HG03469 (cell line): ENCODE measurements at regions not wholly inside any gene's neighbourhood (a gene's known extent, or its start where the extent isn't known, plus 50 kb on each side); places are given as distances from the start of the nearest gene placed in this dataset.
"Not testable (repeated sequence)": the region's sequence is repeated elsewhere in the genome, so short reads cannot be mapped to it uniquely, and the experiment has no call there.

Experiments used
- ATAC-seq: cut with Tn5 transposase; IDR thresholded peaks from one replicate; pipeline ENCODE4 v1.9.1; 2021; ENCODE audit warnings: mild to moderate bottlenecking, moderate library complexity, moderate number of reproducible peaks; ENCODE audit not compliant: unreplicated experiment

GRCh38 chr22:22697377-22698117, 53.1 kb downstream of the GGTLC2 start:
- ATAC-seq, result no peak

GRCh38 chr22:22698263-22698750, 53.9 kb downstream of the GGTLC2 start:
- no peak for ATAC-seq

DNA sequence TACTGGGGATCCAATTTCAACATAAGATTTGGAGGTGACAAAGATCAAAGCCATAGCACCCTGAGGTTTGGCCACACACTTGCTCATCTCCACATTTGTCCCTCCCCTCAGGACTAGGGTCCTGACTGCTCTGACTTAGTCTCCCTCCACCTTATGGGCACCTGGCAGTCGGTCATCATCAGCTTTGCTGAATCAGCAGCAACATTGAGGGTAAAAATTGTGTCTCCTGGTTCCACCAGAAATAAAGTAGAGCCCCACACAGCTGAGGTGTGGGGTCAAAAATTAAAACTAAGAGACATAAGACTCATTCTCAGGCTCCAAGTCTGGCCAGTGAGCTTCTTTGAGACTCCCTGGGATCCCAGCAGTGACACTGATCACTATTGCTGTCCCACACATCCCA, 56.2 kb downstream of the GGTLC2 start:
- ATAC-seq, result no peak

DNA sequence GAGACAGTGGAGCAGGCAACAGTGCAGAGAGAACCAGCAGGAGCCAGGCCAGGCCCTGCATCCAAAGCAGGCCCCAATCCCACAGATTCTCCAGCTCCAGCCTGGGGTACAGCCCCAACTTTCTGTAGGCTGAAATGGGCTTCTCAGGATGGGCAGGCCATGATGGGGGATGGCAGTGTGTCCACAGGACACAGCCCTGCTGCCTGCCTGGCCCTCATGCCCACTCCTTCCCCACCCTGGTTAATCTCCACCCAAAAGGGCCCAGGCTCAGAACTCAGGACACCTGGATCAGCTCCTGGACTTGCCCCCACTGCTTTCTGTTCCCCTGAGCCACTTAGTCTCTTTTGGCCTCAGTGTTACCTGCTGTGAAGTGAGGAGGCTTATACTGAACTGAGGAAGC, 57.1 kb downstream of the GGTLC2 start:
- ATAC-seq, result not testable (repeated sequence)

GRCh38 chr22:22702237-22703202, 58.1 kb downstream of the GGTLC2 start:
- ATAC-seq, result no peak

DNA sequence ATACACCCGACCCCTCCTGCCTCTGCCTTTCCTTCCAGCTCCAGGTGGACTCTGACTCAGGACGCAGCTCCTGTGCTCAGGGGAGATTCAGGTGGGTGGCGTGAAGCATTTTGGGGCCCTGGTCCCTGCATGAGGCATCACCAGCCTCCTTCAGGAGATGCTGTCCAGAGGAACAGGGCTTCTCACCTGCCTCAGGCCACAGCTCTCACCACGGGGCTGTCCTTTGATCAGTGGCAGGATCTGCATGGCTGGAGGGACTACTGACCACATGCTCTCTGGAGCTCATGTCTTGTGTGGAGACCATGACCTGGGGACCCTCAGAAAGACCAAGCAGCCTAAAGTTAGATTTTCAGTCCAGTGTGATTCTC, 58.8 kb downstream of the GGTLC2 start:
- ATAC-seq, result no peak

DNA sequence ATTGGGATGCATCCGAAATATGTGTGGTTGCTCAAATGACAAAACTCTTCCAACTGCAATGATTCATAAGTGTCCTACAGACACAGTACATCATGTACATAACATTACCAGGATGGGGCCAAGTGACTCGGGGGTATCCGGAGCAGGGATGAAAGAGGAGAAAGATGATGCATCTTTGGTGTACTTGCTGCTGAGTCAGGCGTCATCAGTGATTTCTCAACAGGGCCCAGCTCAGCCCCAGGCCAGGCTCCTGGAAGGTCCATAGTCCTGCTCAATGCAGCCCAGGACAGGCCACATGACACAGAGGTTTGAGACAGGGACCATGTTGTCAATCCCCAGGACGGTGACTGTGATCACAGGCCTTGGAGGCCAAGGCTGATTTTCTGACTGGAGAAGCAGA, 59.3 kb downstream of the GGTLC2 start:
- no peak for ATAC-seq

DNA sequence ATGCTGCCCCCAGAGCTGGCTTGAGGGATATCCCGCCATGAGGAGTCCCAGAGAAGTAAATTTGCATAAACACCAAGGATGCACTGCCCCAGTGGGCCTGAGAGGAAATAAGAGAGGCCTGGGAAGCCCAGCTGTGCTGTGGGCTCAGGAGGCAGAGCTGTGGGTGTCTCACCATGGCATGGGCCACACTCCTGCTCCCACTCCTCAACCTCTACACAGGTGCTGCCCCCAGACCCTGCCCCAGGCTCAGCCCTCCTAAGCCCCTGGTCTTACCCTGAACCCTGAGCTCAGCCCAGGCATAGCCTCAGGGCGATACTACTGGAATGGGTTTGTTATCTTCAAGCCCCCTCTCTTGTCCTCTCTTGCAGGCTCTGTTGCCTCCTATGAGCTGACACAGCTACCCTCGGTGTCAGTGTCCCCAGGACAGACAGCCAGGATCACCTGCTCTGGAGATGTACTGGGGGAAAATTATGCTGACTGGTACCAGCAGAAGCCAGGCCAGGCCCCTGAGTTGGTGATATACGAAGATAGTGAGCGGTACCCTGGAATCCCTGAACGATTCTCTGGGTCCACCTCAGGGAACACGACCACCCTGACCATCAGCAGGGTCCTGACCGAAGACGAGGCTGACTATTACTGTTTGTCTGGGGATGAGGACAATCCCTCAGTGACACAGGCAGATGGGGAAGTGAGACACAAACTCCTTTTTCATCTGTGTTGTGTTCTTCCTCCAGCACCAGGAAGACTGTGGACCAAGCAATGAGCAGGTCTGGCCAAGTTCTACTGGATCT, 59.9 kb downstream of the GGTLC2 start:
- no peak for ATAC-seq

- ATAC-seq, result no peak
Observed at GRCh38 chr22:22705328-22706100, 61.1 kb downstream of the GGTLC2 start.

- no peak for ATAC-seq
Observed at GRCh38 chr22:22706253-22706915, 62.0 kb downstream of the GGTLC2 start.

DNA sequence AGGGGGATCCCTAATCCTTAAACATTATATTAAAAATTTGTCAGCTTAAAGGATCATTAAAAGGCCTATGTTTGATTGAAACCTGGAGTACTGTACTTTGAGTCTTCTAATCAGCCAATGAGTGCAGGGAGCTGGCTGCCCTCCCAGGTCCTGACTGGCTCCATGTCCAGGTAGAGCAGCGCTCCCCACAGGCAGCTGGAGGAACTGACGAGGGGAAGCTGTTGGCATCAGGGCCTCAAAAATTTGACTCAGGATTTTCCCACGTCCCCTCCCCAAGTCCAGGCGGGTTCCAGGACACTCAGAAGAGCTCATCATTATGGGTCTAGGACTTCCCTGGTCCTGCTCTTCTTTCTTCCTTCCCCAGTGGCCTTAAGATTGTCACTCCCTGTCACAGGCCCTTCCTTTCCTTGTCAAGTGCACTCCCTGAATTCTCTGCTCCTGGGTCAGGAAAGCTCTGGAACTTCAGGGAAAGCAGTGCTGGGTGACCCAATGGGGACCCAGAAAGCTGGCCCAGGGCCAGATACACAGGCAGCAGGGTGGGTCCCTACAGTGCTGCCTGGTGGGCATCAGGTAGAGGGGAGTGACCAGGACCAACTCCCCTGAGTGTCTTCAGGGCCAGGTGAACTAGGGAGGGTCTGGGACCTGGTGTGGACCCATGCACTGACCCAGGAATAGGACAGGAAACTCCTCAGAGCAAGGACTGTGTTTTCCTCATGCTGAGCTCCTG, 65.5 kb downstream of the GGTLC2 start:
- ATAC-seq, result no peak

DNA sequence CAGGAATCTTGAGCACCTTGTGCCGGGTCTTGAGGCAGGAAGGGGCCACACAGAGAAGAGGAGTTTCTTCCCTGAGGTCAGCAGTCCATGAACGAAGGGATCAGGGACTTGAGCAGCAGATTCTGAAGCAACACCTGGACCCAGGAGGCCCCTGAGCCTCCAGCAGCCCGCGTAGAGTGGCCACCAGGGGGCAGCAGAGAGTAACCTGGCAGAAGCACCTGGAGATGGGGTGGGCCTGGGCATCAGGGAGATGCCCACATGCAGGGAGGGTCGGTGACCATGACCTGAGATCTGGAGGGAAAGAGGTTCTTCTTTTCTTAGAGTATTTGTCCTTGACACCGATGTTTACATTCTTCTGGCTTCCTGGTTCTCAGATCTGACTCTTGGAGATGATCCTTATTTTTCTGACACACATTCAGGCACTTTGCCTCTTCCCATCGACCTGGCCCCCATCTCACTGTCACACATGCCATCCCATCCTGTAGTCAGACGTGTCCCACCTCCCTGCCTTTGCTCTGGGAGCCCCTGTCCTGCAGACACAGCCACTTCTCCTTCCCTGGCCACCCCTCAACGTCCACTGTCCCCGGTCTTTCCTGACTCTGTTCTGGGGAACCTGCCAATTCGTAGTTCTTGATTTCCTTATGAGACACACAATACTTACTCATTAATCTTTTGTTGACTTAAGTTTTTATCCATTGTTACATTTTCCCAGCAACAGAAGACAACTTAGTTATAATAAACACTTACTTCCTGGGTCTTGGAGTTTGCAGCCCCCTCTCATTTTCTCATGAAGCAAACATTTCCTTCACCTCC, 66.5 kb downstream of the GGTLC2 start:
- no peak for ATAC-seq

GRCh38 chr22:22711532-22711913, 67.1 kb downstream of the GGTLC2 start:
- no peak for ATAC-seq

GRCh38 chr22:22712092-22712658, 67.8 kb downstream of the GGTLC2 start:
- no peak for ATAC-seq

- ATAC-seq, result no peak
Observed at GRCh38 chr22:22712666-22713365, 68.4 kb downstream of the GGTLC2 start.

GRCh38 chr22:22713416-22713815, 69.0 kb downstream of the GGTLC2 start:
- no peak for ATAC-seq

DNA sequence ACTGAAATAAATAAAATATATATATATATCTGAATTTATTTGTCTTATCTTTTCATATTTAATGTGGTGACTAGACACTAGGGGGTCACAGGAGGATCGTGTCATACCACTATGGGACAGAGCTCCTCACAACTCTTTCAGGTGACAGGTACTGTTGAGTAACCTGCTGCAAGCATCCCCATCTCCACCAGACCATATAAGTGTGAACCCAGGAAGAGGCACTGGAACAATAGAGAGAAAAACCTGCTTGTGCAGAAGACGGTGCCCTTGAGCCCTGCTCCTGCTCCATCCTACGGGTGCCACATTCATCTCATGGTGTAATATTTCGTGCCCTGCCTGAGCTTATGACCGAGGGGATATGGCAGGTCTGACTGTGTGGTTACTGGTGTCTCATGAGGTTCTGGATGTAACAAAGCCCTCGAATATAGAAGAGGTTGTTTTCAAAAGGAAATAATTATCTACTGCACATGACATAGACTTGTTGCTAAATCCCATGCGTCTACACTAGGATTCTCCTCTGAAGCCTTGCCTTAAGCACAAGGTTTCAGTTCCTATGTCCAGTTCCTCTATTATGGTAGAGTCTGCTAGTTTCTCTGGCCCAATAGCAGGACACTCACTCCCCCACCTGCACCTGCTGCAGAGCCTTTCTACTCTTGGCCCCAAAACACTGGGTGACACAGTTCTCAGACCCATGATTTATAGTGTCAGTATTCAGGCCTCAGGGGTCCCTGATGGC, 70.4 kb downstream of the GGTLC2 start:
- ATAC-seq, result no peak
